ENCODE measurements at regions not wholly inside any gene's neighbourhood (a gene's known extent, or its start where the extent isn't known, plus 50 kb on each side); places are given as distances from the start of the nearest gene placed in this dataset.

- Mint-ChIP-seq H3K27me3 (no peaks in the 10 kb centered on the region), H3K27ac (no peak overlapping the region), H3K9me3 (peaks cover 4% of the 10 kb centered on the region), H3K4me1 (peaks cover under 1% of the 10 kb centered on the region), H3K36me3 (ENCODE audit: low read depth) (no peaks in the 10 kb centered on the region), H3K4me3 (no peak overlapping the region)
- ATAC-seq (replicated peaks), result no peak
Observed at GRCh38 chr6:9020001-9020400, 584.7 kb upstream of the SLC35B3 start.

GRCh38 chr6:9009931-9010330 lies 574.6 kb upstream of the SLC35B3 start:
- H3K27ac Mint-ChIP-seq, result no peak overlapping the region
- H3K36me3 Mint-ChIP-seq (ENCODE audit: low read depth), result no peaks in the 10 kb centered on the region
- H3K4me3 Mint-ChIP-seq, result no peak overlapping the region
- no peak for ATAC-seq (replicated peaks)
- peaks cover 3% of the 10 kb centered on the region for H3K27me3 Mint-ChIP-seq
- peaks cover 7% of the 10 kb centered on the region for H3K9me3 Mint-ChIP-seq
- H3K4me1 Mint-ChIP-seq, result no peaks in the 10 kb centered on the region

- peaks cover 3% of the 10 kb centered on the region for H3K27me3 Mint-ChIP-seq
- no peak for ATAC-seq (replicated peaks)
- H3K4me1 Mint-ChIP-seq, result no peaks in the 10 kb centered on the region
- H3K36me3 Mint-ChIP-seq (ENCODE audit: low read depth), result no peaks in the 10 kb centered on the region
- no peak overlapping the region for H3K4me3 Mint-ChIP-seq
- H3K9me3 Mint-ChIP-seq, result peaks cover 11% of the 10 kb centered on the region
- H3K27ac Mint-ChIP-seq, result no peak overlapping the region
Observed at GRCh38 chr6:9007027-9007426, 571.7 kb upstream of the SLC35B3 start.

- Mint-ChIP-seq H3K9me3 (peaks cover 11% of the 10 kb centered on the region), H3K36me3 (ENCODE audit: low read depth) (no peaks in the 10 kb centered on the region), H3K27me3 (no peaks in the 10 kb centered on the region), H3K27ac (no peak overlapping the region), H3K4me3 (no peak overlapping the region), H3K4me1 (no peaks in the 10 kb centered on the region)
- ATAC-seq (replicated peaks), result no peak
Observed at GRCh38 chr6:9002833-9003232, 567.5 kb upstream of the SLC35B3 start.

GRCh38 chr6:8995156-8995555 lies 559.8 kb upstream of the SLC35B3 start:
- H3K4me1 Mint-ChIP-seq, result no peaks in the 10 kb centered on the region
- H3K27ac Mint-ChIP-seq, result no peak overlapping the region
- no peak overlapping the region for H3K4me3 Mint-ChIP-seq
- H3K27me3 Mint-ChIP-seq, result no peaks in the 10 kb centered on the region
- H3K9me3 Mint-ChIP-seq, result no peaks in the 10 kb centered on the region
- ATAC-seq (replicated peaks), result no peak
- no peaks in the 10 kb centered on the region for H3K36me3 Mint-ChIP-seq (ENCODE audit: low read depth)

- Mint-ChIP-seq H3K36me3 (ENCODE audit: low read depth) (no peaks in the 10 kb centered on the region), H3K9me3 (no peaks in the 10 kb centered on the region), H3K4me3 (no peak overlapping the region), H3K27ac (no peak overlapping the region), H3K27me3 (no peaks in the 10 kb centered on the region), H3K4me1 (no peaks in the 10 kb centered on the region)
- no peak for ATAC-seq (replicated peaks)
Observed at GRCh38 chr6:8993111-8993510, 557.8 kb upstream of the SLC35B3 start.

- Mint-ChIP-seq H3K4me3 (no peak overlapping the region), H3K9me3 (no peaks in the 10 kb centered on the region), H3K4me1 (no peaks in the 10 kb centered on the region), H3K27ac (no peak overlapping the region), H3K27me3 (peaks cover 10% of the 10 kb centered on the region), H3K36me3 (ENCODE audit: low read depth) (no peaks in the 10 kb centered on the region)
- no peak for ATAC-seq (replicated peaks)
Observed at GRCh38 chr6:8991844-8992243, 556.5 kb upstream of the SLC35B3 start.

GRCh38 chr6:8990075-8990474 lies 554.7 kb upstream of the SLC35B3 start:
- Mint-ChIP-seq H3K36me3 (ENCODE audit: low read depth) (no peaks in the 10 kb centered on the region), H3K4me1 (no peaks in the 10 kb centered on the region), H3K27ac (no peak overlapping the region), H3K4me3 (no peak overlapping the region), H3K9me3 (no peaks in the 10 kb centered on the region), H3K27me3 (peaks cover 10% of the 10 kb centered on the region)
- ATAC-seq (replicated peaks), result no peak

GRCh38 chr6:8983202-8983688 lies 547.9 kb upstream of the SLC35B3 start:
- Mint-ChIP-seq H3K9me3 (no peaks in the 10 kb centered on the region), H3K27me3 (peaks cover 17% of the 10 kb centered on the region), H3K36me3 (ENCODE audit: low read depth) (no peaks in the 10 kb centered on the region), H3K4me1 (peaks cover 4% of the 10 kb centered on the region), H3K4me3 (no peak overlapping the region), H3K27ac (no peak overlapping the region)
- ATAC-seq (replicated peaks), result peak; percentile 55

- no peaks in the 10 kb centered on the region for H3K36me3 Mint-ChIP-seq (ENCODE audit: low read depth)
- no peak overlapping the region for H3K27ac Mint-ChIP-seq
- H3K4me3 Mint-ChIP-seq, result no peak overlapping the region
- ATAC-seq (replicated peaks), result no peak
- peaks cover 4% of the 10 kb centered on the region for H3K4me1 Mint-ChIP-seq
- H3K9me3 Mint-ChIP-seq, result no peaks in the 10 kb centered on the region
- H3K27me3 Mint-ChIP-seq, result peaks cover 13% of the 10 kb centered on the region
Observed at GRCh38 chr6:8982668-8983067, 547.3 kb upstream of the SLC35B3 start.

GRCh38 chr6:8973395-8973794 lies 538.0 kb upstream of the SLC35B3 start:
- Mint-ChIP-seq H3K4me3 (no peak overlapping the region), H3K9me3 (peaks cover 4% of the 10 kb centered on the region), H3K27me3 (peaks cover 4% of the 10 kb centered on the region), H3K27ac (no peak overlapping the region), H3K36me3 (ENCODE audit: low read depth) (no peaks in the 10 kb centered on the region), H3K4me1 (no peaks in the 10 kb centered on the region)
- no peak for ATAC-seq (replicated peaks)

GRCh38 chr6:8969747-8970146 lies 534.4 kb upstream of the SLC35B3 start:
- H3K27me3 Mint-ChIP-seq, result peaks cover 4% of the 10 kb centered on the region
- no peak for ATAC-seq (replicated peaks)
- no peak overlapping the region for H3K27ac Mint-ChIP-seq
- H3K4me3 Mint-ChIP-seq, result no peak overlapping the region
- H3K9me3 Mint-ChIP-seq, result peaks cover 7% of the 10 kb centered on the region
- H3K4me1 Mint-ChIP-seq, result no peaks in the 10 kb centered on the region
- H3K36me3 Mint-ChIP-seq (ENCODE audit: low read depth), result no peaks in the 10 kb centered on the region

GRCh38 chr6:8958894-8959511 lies 523.7 kb upstream of the SLC35B3 start:
- no peaks in the 10 kb centered on the region for H3K4me1 Mint-ChIP-seq
- H3K4me3 Mint-ChIP-seq, result no peak overlapping the region
- no peaks in the 10 kb centered on the region for H3K36me3 Mint-ChIP-seq (ENCODE audit: low read depth)
- H3K9me3 Mint-ChIP-seq, result no peaks in the 10 kb centered on the region
- no peaks in the 10 kb centered on the region for H3K27me3 Mint-ChIP-seq
- ATAC-seq (replicated peaks), result no peak
- H3K27ac Mint-ChIP-seq, result no peak overlapping the region

GRCh38 chr6:8953310-8953709 lies 518.0 kb upstream of the SLC35B3 start:
- no peak for ATAC-seq (replicated peaks)
- no peaks in the 10 kb centered on the region for H3K36me3 Mint-ChIP-seq (ENCODE audit: low read depth)
- no peak overlapping the region for H3K27ac Mint-ChIP-seq
- H3K4me1 Mint-ChIP-seq, result no peaks in the 10 kb centered on the region
- no peaks in the 10 kb centered on the region for H3K27me3 Mint-ChIP-seq
- H3K9me3 Mint-ChIP-seq, result no peaks in the 10 kb centered on the region
- H3K4me3 Mint-ChIP-seq, result no peak overlapping the region

GRCh38 chr6:8948733-8949132 lies 513.4 kb upstream of the SLC35B3 start:
- no peaks in the 10 kb centered on the region for H3K4me1 Mint-ChIP-seq
- H3K27ac Mint-ChIP-seq, result no peak overlapping the region
- ATAC-seq (replicated peaks), result no peak
- H3K36me3 Mint-ChIP-seq (ENCODE audit: low read depth), result no peaks in the 10 kb centered on the region
- H3K4me3 Mint-ChIP-seq, result no peak overlapping the region
- no peaks in the 10 kb centered on the region for H3K27me3 Mint-ChIP-seq
- no peaks in the 10 kb centered on the region for H3K9me3 Mint-ChIP-seq

- no peaks in the 10 kb centered on the region for H3K4me1 Mint-ChIP-seq
- peaks cover 2% of the 10 kb centered on the region for H3K9me3 Mint-ChIP-seq
- ATAC-seq (replicated peaks), result no peak
- no peak overlapping the region for H3K27ac Mint-ChIP-seq
- no peak overlapping the region for H3K4me3 Mint-ChIP-seq
- no peaks in the 10 kb centered on the region for H3K27me3 Mint-ChIP-seq
- no peaks in the 10 kb centered on the region for H3K36me3 Mint-ChIP-seq (ENCODE audit: low read depth)
Observed at GRCh38 chr6:8947900-8948299, 512.6 kb upstream of the SLC35B3 start.

Measured in activated T-helper 17 cell treated with anti-CD3 and anti-CD28 coated beads, Interleukin-2, amount 50 U/mL, for 72 hours (primary cell).